ENCODE measurements at regions not wholly inside any gene's neighbourhood (a gene's known extent, or its start where the extent isn't known, plus 50 kb on each side); places are given as distances from the start of the nearest gene placed in this dataset.

GRCh38 chr5:110038297-110038997, 348.7 kb downstream of the MAN2A1 start:
- no peak for DNase-seq

GRCh38 chr5:110040178-110040577, 350.5 kb downstream of the MAN2A1 start:
- no peak for DNase-seq

- no peak for DNase-seq
Observed at GRCh38 chr5:110043025-110043424, 353.3 kb downstream of the MAN2A1 start.

DNA sequence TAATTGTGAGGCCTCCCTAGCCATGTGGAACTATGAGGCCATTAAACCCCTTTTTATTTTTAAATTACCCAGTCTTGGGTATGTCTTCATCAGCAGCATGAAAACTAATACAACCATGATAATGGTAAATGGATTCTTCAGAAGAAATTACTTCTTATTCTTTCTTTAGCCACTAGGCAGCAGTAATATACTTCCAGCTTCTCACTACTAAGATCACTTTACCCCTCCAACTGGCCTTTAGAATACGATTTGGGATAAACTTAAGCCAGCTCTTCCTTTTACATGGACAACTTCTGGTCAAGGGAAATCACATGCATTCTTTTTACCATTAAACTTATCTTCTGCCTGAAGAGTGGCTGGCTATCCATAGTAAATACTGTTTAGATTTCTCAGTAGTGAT, 355.4 kb downstream of the MAN2A1 start:
- DNase-seq, result no peak

- DNase-seq, result no peak
Observed at GRCh38 chr5:110048491-110048890, 358.8 kb downstream of the MAN2A1 start.

DNA sequence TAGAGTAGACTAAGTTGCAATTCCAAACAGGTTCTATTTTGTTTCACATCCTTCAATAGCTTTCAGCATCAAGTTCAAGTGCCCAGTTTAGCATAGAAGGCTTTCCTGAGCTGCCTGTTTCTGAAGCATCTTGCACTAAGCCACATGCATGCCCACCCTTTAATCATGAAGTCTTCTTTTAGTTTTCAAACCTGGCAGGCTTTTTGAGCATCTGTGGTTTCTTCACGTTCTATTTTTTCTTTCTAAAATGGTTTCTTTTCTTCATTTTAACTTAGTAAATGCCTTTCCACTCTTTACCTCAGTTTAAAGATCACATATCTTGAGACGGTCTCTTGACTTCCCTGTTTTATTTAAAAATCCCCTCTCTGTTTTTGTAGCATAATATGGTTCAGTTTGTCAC, 360.1 kb downstream of the MAN2A1 start:
- no peak for DNase-seq

- no peak for DNase-seq
Observed at GRCh38 chr5:110050640-110051345, 361.1 kb downstream of the MAN2A1 start.

DNA sequence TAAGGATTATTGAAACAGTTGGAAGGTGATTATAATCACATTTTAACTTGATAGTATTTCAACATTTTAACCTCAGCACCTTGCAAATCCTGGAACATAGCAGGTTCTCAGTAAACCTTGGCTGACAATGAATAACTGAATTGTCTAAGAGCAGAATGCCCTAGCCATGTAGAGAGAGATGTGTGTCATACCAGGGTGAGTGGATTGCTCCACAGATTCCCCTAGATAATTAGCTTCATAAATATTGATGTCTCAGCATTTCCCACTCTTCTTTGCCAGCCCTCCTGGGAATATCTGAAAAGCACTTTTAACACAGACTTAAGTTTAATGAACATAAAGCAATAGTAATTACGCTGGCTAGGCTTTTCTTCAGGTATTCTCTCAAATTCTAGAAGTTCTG, 363.5 kb downstream of the MAN2A1 start:
- no peak for DNase-seq

DNA sequence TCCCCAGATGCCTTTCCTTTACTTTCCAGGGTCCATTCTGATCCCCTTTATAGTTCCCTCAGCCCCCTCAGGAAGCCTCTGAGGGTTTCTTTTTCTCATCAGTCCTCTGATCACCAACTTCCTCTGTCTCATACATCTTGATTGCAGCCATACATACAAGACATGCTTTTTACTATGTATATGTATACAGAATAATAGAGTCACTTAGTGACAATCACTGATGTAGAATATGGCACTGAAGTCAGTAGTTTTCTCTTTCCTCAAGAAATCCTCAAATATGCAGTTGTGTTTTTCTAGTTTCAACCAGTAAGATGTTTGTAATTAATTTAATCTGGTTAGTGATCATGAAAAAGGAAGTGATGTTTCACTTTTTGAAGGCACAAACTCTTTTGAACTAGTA, 364.1 kb downstream of the MAN2A1 start:
- DNase-seq, result no peak

- DNase-seq, result peak; percentile 73
Observed at GRCh38 chr5:110054240-110054639, 364.5 kb downstream of the MAN2A1 start.

DNA sequence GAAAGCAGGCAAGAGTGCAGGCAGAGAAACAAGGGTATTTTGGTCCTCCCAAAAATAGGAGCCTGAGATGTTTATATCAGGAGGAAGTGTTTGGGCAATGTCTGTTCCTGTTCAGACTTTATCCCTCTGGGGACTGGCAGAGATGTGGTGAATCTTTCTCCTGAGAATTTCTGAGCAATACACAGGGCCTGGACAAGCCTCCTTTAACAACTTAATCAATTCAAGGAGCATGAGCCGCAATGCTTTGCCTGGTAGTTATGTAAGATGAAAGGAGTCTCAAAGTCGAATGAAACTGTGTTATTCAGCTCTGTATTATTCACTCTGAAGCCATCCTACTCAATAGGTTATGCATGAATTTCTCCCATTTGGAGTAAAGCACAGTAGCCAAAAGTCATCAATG, 365.6 kb downstream of the MAN2A1 start:
- DNase-seq, result peak; percentile 9

GRCh38 chr5:110056580-110057114, 366.9 kb downstream of the MAN2A1 start:
- no peak for DNase-seq

DNA sequence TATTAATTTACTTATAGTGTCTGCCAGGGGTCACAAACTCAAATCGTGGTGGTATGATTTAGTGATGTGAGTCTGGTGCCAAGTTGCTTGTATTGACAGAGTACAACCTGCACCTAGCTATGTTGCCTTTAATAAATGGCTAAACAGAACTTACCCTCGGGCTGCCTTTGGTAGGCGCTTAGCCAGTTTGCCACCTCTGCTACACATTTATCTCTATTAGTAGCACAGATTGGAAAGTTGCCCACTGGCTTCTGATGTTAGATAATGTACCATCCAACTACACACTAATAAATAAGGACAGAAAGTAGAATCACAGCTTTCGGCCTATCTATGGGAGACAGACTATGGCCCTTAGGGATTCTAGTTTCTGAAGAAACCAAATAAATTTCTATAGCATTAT, 368.4 kb downstream of the MAN2A1 start:
- no peak for DNase-seq

- no peak for DNase-seq
Observed at GRCh38 chr5:110062246-110062645, 372.5 kb downstream of the MAN2A1 start.

DNA sequence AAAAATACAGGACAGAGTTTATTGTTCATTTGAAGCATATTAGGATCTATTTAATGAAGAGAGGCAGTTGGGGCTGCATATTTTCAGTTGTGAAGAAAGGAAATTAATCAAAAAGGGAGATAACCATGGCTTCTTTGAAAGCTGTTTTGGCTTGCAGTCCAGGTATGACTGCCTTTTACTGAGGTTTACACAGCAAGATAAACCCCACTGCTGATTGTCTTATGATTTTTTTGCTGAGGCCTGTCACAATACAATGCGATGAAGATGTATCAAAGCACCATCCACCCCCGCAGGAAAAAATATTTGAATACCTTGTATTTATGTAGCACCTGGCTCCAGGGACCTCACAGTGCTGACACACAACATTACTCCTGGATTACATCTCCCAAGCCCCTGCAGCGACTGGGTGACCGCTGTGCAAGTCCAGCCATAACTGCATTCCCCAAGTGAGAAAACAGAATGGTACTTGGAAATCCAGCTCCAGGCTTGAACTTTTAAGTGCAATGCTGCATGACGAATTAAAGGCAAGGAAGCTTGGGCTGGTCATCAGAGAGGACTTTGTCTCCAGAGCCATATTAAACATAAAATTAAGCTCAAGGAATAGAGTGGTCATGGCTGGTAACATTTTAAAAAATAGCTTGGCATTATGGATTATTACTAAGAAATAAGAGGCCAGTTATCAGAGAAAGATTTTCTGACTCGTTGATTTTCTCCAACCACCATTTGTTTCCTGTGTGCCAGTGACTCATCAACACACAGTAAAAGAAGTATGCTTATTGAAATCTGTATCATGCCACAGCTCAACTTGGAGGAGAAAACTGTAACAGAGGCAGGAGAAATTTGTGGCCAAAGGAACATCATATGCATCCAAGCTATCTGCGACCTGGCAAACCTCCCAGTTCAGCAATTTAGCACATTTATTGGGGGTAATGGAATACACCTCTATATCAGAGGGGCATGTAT, 374.2 kb downstream of the MAN2A1 start:
- DNase-seq, result no peak

GRCh38 chr5:110064603-110065268, 375.0 kb downstream of the MAN2A1 start:
- no peak for DNase-seq

- DNase-seq, result no peak
Observed at GRCh38 chr5:110070836-110071235, 381.1 kb downstream of the MAN2A1 start.

DNA sequence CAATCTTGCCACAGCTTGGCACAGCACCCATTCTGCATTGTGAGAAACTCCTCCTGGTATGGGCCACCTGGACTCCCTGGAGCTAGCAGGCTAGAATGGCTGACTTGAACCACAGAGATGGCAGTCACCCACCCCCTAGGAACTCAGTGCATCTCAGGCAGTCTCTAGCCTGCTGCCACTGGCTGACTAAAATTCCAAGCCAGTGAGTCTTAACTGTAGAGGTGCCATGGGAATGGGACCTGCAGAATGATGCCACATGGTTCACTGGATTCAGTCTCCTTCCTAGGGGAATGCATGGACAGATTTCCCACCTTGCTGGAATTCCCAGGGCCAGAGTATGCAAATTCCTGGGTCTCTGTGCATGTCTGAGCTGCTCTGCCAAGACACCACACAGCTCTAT, 382.9 kb downstream of the MAN2A1 start:
- DNase-seq, result no peak

DNA sequence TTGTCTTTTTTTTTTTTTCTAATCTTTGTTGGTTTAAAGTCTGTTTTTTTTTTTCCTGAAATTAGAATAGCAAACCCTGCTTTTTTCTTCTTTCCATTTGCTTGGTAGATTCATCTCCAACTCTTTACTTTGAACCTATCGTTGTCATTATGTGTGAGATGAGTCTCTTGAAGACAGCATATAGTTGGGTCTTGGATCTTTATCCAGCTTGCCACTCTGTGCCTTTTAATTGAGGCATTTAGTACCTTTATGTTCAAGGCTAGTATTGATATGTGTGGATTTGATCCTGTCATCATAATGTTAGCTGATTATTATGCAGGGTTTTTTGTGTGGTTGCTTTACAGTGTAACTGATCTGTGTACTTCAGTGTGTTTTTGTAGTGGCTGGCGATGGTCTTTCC, 383.8 kb downstream of the MAN2A1 start:
- DNase-seq, result no peak

- DNase-seq, result no peak
Observed at GRCh38 chr5:110075656-110076055, 385.9 kb downstream of the MAN2A1 start.

DNA sequence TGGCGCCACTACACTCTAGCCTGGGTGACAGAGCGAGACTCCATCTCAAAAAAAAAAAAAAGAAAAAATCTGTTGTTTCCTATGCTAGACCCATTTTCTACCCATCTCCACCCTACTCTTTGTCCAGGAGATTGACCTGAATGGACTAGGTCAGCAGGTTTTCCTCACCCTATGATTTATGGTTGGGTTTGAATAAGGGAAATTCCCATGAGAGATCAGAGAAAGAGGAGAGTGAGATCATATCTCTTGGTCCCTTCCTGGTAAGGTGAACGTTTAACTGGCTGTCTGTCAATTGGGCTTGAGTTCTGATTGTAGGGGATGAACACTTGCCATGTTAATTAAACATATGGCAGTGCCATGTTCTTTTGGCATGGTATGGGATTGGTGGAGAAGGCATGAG, 387.4 kb downstream of the MAN2A1 start:
- DNase-seq, result no peak

DNA sequence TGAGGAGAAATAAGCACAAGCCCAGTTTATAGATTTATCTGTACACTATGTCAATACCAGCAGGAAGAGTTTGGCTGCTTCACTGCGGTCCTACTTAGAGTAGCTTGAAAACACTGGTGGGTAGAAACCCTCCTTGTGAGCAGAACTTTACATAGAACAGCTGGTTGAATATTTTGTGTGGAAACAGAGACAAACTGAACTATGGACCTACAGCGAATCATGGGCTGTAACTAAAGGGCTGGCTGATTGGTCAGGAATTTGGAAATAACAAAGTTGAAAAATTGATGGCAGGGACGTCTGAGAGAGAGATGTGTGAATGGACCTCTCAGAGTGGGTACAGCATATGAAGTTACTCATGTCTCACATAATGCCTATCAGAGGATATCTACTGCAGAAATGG, 392.5 kb downstream of the MAN2A1 start:
- no peak for DNase-seq

DNA sequence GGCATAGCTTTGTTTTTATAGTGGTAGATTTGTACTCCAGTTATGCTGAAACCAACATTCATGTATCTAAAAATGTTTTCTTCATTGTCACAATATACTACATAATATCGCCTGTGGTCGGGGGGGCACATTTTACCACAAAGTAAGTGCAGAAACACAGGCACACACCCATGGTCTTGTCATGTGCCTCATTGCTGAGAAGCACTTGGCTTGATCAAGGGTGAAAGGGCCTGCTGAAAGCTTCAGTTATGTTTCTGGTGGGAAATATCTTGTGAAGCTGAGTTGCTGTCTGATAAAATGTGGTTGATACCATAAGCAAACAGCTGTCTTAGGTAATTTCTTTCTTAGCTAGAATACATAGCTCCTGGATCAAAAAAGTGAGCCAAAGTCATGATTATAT, 393.1 kb downstream of the MAN2A1 start:
- DNase-seq, result no peak

Measured in DMS79 (cell line).